BJ (cell line): ENCODE measurements at regions not wholly inside any gene's neighbourhood (a gene's known extent, or its start where the extent isn't known, plus 50 kb on each side); places are given as distances from the start of the nearest gene placed in this dataset.

Experiments
- CTCF ChIA-PET: fragments of 350-600 bp; formaldehyde crosslinking; extraction: SDS; loops from one replicate; lab custom pipeline; 2021; ENCODE audit warnings: antibody characterized with exemption, inconsistent platforms; lab: Yijun Ruan, JAX
- POLR2A ChIA-PET: fragments of 300-600 bp; sonication (Branson Sonifier 250); formaldehyde crosslinking; extraction: SDS; loops from one replicate; lab custom pipeline; 2021; ENCODE audit warnings: antibody characterized with exemption; lab: Charles Lee
- DNase-seq: peaks from one replicate; pipeline ENCODE4 v3.0.0-alpha.2; 2011; ENCODE audit warnings: low read depth
- H3K27me3 ChIP-seq: 2 replicates; pipeline ENCODE4 v1.6.0; 2011; ENCODE audit warnings: low read length; ENCODE audit not compliant: control insufficient read depth, insufficient read depth
- H3K36me3 ChIP-seq: 2 replicates; pipeline ENCODE4 v1.5.1; 2011; ENCODE audit warnings: low read length; ENCODE audit not compliant: control insufficient read depth, insufficient read depth
- H3K4me3 ChIP-seq: 2 replicates; pipeline ENCODE4 v1.5.1; 2011; ENCODE audit warnings: low read depth, mild to moderate bottlenecking, control low read depth, low read length
- TF ChIP-seq, protein P1 (sequence below): IDR thresholded peaks from 2 replicates; pipeline ENCODE4 v1.5.1; 2011; ENCODE audit warnings: low read depth, mild to moderate bottlenecking, control low read depth, inconsistent platforms, low read length, moderate library complexity; ENCODE audit not compliant: insufficient read depth

DNA sequence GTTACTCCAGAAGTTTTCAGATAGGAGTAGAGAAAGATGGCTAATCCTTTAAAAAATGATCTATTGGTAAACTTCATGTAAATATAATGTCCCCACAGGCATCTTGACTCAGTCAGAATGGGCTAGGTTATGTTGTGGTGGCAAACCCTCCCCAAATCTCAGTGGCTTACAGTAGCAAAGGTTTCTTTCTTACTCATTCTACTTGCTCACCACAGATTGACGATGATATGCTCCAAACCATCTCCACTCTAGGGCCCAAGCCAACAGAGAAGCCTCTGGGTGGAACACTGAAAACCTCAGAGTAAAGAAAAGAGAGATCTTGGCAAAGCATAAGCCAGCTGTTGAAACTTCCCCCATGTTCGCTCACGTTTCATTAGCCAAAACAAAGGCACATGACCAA, 146.4 kb downstream of the EMP1 start:
- CTCF ChIA-PET = no interaction called here
- no peaks in the 10 kb centered on the region for H3K27me3 ChIP-seq
- TF ChIP-seq, protein P1, sequence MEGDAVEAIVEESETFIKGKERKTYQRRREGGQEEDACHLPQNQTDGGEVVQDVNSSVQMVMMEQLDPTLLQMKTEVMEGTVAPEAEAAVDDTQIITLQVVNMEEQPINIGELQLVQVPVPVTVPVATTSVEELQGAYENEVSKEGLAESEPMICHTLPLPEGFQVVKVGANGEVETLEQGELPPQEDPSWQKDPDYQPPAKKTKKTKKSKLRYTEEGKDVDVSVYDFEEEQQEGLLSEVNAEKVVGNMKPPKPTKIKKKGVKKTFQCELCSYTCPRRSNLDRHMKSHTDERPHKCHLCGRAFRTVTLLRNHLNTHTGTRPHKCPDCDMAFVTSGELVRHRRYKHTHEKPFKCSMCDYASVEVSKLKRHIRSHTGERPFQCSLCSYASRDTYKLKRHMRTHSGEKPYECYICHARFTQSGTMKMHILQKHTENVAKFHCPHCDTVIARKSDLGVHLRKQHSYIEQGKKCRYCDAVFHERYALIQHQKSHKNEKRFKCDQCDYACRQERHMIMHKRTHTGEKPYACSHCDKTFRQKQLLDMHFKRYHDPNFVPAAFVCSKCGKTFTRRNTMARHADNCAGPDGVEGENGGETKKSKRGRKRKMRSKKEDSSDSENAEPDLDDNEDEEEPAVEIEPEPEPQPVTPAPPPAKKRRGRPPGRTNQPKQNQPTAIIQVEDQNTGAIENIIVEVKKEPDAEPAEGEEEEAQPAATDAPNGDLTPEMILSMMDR = no peak
- no peak for DNase-seq
- no peaks in the 10 kb centered on the region for H3K36me3 ChIP-seq
- H3K4me3 ChIP-seq = no peak overlapping the region
- POLR2A ChIA-PET = no interaction called here

DNA sequence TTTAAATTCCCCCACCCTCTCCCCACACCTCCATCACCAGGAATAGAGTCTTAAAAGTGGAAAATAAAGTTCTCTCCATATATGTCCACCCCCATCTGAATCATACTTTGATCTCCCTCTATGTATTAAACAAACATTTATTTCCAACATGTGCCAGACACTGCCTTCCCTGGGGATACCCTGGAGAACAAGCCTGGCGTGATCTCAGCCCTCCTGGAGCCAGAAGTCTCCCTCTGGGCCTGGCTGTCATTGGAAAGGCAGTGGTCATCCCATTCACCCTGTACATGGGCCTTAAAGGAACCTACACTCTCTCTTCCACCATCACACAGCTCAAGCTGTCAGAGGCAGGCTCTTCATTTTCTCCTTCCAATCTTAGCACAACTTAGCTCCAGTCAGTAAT, 143.6 kb downstream of the EMP1 start:
- no peaks in the 10 kb centered on the region for H3K36me3 ChIP-seq
- ChIA-PET CTCF (interaction anchor here (2.2 kb wide), 1 partner anchor 22 kb away, joined by 9 read pairs; no protein-coding TSS in a partner anchor), POLR2A (no interaction called here)
- TF ChIP-seq, protein P1 = no peak
- H3K27me3 ChIP-seq = no peaks in the 10 kb centered on the region
- H3K4me3 ChIP-seq = no peak overlapping the region
- DNase-seq = no peak

DNA sequence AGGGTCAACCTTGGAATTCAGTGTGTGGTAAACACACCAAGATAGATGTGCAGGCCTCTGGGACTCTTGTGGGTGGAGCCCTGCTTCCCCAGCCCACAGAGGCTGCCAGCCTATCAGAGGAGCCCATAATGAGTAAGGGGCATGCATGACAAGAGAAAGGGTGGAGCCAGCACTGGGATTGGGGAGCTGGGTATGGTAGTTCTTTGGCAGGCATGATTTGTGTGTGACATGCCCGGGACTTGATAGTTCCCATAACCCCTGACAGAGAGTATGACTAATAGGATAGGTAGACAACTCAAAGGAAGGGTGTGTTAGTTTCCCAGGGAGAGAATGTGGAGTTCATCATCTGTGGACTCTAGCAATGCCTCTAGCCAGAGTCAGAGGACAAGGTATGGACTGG, 143.0 kb downstream of the EMP1 start:
- Histone ChIP-seq H3K4me3 (no peak overlapping the region), H3K36me3 (no peaks in the 10 kb centered on the region), H3K27me3 (no peaks in the 10 kb centered on the region)
- POLR2A ChIA-PET = no interaction called here
- no peak for DNase-seq
- CTCF ChIA-PET = interaction anchor here (2.2 kb wide), 1 partner anchor 23 kb away, joined by 9 read pairs; no protein-coding TSS in a partner anchor
- TF ChIP-seq, protein P1 = no peak

DNA sequence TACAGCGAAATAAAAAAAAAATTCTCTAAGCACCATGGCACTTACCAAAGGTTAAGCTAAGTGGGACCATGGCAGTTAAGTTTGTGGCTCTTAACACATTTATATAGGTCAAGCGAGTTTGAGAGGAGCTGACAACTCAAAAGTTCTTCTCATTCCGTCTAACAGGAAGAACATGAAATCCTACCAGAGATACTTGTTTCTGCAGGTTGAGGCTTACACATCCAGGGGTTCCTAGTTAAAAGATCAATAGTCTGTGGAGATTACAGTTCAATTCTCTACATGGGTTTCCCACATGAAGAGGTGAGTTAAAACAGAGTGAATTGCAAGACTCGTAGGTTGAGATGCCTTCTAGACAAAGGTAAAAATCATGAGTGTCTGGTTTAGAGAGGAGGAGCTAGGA, 142.6 kb downstream of the EMP1 start:
- TF ChIP-seq, protein P1 = no peak
- CTCF ChIA-PET = interaction anchor here (0.6 to 2.0 kb wide), 2 partner anchors 23 to 61 kb away, joined by 3 to 5 read pairs; no protein-coding TSS in a partner anchor
- no peak for DNase-seq
- Histone ChIP-seq H3K36me3 (no peaks in the 10 kb centered on the region), H3K27me3 (no peaks in the 10 kb centered on the region), H3K4me3 (no peak overlapping the region)
- POLR2A ChIA-PET = no interaction called here

DNA sequence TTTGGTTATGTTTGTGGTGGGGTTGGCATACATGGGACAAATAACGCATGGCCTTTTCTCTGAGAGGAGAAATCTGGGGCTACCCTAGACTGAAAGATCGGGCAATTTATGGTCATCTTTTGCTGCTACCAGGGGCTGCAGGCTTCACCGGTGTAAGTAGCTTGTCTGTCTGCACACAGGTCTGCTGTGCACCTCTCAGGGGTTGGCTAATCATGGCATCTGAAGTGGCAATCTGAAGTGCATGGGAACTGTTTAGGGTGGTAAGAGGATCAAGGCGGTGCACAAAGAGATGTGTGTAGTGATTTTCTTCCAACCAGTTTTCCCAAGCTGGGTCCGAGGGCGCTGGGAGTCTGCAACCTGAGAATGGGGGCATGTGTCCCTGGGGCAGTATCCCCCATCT, 141.3 kb downstream of the EMP1 start:
- TF ChIP-seq, protein P1 = no peak
- no peak for DNase-seq
- Histone ChIP-seq H3K27me3 (no peaks in the 10 kb centered on the region), H3K4me3 (no peak overlapping the region), H3K36me3 (no peaks in the 10 kb centered on the region)
- POLR2A ChIA-PET = no interaction called here
- CTCF ChIA-PET = interaction anchor here (0.6 to 2.0 kb wide), 3 partner anchors 10 to 158 kb away, joined by 3 to 5 read pairs (median 4); no protein-coding TSS in a partner anchor
